ENCODE measurements at regions not wholly inside any gene's neighbourhood (a gene's known extent, or its start where the extent isn't known, plus 50 kb on each side); places are given as distances from the start of the nearest gene placed in this dataset.

DNA sequence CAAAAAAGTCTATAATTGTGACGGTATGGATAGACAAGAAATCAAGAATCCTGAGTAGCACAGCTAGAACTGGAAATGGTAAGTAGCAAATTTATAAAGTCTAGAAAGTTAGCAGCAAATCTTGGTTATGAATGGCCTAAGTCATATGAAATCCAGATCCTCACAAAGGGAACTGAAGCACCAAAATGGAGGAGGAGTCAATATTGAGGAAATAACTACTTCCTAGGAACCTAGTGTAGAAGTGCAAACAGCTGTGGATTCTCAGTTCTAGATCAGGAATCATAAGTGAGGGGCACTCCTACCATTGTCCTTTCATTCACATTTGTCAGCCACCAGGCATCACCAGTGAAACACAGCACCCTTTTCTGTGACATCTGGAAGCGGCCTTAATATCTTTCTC is 202.2 kb upstream of the DCN start:
- in situ Hi-C loops (cut with MboI; ENCODE audit: low sequenced_read_pairs), result no loop called here

DNA sequence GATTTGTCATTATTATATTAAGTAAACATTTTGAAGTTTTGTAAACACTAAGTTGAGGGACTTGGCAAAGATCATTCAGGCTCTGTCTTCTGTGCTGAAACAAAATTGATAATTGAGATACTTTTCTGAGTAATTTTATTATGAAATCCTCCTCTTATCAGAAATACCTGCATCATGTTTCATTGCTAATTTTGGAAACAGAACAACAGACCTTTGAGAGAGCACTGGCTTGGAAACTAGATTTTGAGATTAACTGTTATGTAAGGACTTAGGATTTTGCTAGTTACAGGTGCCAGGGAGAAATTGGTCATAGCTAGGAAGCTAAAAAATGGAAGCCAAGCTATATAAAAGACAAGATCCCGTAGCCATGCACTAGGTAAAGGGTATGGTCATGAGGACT is 201.7 kb upstream of the DCN start:
- in situ Hi-C loops (cut with MboI; ENCODE audit: low sequenced_read_pairs), result no loop called here

DNA sequence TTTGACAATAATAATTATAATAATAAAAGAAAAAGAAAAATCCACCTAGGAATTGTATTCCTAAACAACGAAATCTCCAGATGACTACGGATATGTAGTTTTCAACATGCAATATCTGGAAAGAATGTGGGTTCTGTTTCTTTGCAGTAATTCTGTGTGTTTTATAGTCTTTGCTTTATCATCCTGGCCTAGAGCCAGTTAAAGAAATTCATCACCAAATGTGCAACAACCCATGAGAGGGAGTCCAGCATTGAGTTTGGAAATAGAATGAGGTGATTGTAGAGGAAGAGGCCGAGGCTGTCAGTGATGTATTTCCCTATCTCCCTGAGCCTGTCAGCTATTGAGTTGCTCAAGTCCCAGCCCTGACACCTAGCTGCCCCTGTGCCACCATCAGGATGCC is 200.5 kb upstream of the DCN start:
- in situ Hi-C loops (cut with MboI; ENCODE audit: low sequenced_read_pairs), result no loop called here

GRCh38 chr12:91382081-91382543 is 199.5 kb upstream of the DCN start:
- in situ Hi-C loops (cut with MboI; ENCODE audit: low sequenced_read_pairs), result no loop called here

- in situ Hi-C loops (cut with MboI; ENCODE audit: low sequenced_read_pairs), result no loop called here
These were observed 198.7 kb upstream of the DCN start for GRCh38 chr12:91381309-91381804.

DNA sequence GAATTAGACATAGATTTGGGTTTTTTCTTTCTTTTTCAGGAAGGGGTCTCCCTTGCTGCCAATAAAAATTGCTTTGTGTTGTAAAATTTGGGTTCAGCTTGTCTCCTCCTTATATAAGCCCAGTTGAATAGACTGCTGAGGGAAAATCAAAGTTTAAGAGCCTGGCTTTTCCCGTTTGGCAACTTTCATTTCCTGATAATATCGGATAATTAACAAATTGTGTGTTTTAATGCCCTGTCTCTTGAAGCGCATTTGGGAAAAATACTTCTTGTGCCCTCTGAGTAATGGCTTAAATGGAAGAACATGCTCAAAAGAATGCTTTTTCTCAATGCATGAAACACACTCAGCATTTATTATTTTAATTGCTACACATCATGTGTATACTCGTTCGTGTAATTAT is 198.0 kb upstream of the DCN start:
- in situ Hi-C loops (cut with MboI; ENCODE audit: low sequenced_read_pairs), result no loop called here

GRCh38 chr12:91379051-91379775 is 196.6 kb upstream of the DCN start:
- in situ Hi-C loops (cut with MboI; ENCODE audit: low sequenced_read_pairs), result no loop called here

DNA sequence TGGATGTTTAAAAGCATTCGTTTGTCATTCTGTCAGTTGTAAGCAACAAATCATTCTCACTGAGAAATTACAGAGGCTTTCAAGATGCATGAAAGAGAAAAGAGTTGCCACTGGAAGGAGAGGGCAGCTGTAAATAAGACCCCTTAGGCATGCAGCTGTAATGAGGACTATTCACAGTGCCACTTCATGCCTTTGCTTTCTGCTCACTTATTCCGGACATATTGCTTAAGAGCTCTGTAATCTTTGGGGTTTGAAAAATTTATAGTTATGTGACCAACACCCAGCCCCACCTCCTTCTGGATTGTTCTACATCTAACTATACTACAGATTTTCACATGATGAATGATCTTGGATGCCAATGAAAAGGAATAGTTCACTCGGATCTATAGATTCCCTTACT is 194.8 kb upstream of the DCN start:
- in situ Hi-C loops (cut with MboI; ENCODE audit: low sequenced_read_pairs), result no loop called here

GRCh38 chr12:91373086-91373485 is 190.5 kb upstream of the DCN start:
- in situ Hi-C loops (cut with MboI; ENCODE audit: low sequenced_read_pairs), result no loop called here

- in situ Hi-C loops (cut with MboI; ENCODE audit: low sequenced_read_pairs), result no loop called here
These were observed 187.7 kb upstream of the DCN start for GRCh38 chr12:91370086-91370868.

DNA sequence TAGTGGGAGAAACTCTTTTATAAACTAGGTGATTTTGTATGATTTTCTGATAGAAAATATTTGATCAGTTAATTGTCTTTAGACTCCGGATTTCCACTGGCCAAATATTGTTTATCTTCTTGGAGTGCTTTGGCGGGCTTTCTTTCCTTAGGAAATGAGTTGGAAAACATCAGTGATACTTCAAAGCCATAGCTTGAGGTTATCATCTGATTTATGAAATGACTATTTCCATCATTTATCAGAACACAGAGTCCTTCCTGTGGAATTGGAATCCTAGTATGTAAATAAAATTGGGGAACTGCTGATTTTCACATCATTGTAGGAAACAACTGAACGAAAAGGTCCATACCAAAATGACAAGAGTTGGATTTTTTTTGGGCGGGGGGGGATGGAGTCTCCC is 186.0 kb upstream of the DCN start:
- in situ Hi-C loops (cut with MboI; ENCODE audit: low sequenced_read_pairs), result no loop called here

GRCh38 chr12:91367234-91367849 is 184.7 kb upstream of the DCN start:
- in situ Hi-C loops (cut with MboI; ENCODE audit: low sequenced_read_pairs), result no loop called here

DNA sequence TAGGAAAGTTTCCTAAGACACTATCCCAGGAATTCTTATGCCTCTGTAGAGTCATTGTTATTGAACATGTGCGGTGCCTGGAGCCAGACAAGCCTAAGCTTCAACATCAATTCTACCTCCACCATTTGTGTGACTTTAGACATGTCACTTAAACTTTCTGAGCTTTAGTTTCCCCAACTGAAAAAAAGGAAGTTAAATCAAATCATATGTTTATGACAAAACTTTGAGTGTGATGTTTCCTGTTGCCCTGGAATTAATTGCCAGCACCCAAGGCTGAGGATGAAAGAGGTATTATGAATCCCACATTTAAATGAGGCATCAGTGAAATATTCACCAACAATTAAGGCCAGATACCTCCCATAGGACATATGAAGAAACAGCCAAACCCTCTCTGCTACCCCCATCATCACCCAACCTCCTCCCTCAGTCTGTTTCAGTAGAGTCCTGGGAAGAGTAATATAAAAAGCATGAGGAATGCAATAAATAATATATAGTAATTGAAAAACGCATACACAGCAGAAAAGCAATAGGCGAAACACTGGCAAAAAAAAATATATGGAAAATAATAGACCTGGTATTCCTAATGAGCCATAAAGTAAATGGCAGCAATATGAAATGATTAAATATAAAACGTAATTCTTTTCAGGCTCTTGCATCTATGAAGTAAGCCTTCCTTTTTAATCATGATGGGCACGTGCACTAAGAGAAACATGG is 182.0 kb upstream of the DCN start:
- in situ Hi-C loops (cut with MboI; ENCODE audit: low sequenced_read_pairs), result no loop called here

DNA sequence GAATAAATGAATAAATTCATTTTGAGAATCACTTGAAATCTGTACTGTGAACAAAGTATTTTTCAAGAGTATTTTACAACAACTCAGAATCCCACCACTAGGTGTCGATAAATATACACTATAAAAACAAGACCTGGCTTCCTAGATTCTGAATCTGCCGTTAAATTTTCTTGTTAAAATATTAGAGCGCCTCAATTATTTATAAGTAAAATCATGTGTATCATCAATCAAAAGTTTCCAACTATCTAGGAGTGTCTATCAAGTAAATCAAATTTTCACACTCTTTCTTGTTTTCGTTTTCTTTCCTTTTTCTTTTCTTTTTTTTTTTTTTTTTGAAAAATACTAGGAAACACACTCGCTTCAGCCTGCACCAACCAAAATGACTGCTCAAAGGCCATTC is 179.2 kb upstream of the DCN start:
- in situ Hi-C loops (cut with MboI; ENCODE audit: low sequenced_read_pairs), result no loop called here

DNA sequence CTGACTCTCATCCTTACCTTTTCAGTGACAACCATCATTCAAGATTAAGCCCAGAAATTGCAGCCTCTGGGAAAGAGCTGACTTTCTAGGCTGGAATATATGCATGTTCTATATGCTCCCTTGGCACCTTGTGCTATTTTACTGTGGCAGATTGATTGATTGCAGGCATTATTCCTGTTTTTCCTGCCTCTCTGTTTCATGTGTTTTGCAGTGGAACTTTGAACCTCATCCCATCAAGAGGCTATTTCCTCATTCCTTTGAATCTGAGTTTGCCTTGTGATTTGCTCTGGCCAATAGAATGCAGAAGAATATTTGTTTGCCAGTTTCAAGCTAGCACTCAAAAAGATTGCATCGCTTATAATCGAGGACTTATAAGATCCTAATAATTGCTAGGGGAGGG is 174.8 kb upstream of the DCN start:
- in situ Hi-C loops (cut with MboI; ENCODE audit: low sequenced_read_pairs), result no loop called here

DNA sequence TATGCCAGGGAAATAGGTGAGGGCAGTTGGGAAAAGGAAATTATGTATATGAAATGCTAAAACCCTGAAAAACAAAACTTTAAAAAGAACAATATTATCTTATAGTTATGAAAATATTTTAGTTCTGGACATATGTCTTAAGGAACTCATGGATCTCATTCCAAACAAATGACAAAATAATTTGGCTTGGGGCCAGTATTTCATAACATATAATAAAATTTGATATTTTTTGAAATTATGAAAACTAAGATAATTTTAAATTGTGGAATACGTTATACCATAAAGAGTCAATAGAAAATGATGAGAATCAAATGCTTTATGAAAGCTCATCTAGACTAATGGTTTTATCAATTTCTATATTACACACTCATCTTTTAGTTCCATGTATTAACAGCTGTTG is 173.8 kb upstream of the DCN start:
- in situ Hi-C loops (cut with MboI; ENCODE audit: low sequenced_read_pairs), result no loop called here

DNA sequence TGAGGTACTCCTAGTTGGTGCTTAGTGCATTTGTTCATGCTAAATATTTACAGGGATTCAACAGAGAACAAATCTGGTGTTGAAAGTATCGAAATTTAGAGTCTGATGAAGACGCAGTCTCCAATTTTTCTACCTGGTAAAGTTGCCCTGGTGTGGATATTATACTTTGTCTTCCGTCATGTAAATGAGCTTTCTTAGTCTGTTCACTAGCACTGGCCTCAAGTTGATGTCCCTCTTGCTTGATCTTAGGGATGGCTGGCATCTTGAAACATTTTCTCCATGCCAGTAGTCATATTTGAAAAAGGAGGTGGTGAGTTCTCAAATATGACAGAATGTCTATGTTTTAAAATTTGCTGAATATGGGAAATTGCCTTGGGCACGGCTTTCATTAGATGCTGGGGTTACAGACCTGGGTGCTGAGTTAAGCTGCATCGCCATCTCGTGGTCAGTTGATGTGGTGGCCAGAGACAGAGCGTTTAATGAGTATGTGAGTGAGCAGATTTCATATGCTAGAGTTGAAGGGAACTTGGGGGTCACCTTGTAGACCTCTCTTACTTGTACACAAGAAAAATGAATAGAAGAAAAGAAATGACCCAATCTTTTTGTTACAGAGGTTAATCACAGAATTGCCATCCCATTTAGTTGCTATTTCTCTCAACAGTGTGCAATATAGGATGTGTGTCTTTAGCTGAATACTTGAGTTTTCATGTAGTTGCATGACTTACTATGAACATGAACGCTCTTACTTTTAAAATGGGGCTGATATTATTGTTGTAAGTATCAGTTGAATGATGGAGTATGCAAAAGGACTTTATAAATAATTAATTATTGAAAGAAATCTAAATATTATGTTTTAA is 172.8 kb upstream of the DCN start:
- in situ Hi-C loops (cut with MboI; ENCODE audit: low sequenced_read_pairs), result no loop called here

DNA sequence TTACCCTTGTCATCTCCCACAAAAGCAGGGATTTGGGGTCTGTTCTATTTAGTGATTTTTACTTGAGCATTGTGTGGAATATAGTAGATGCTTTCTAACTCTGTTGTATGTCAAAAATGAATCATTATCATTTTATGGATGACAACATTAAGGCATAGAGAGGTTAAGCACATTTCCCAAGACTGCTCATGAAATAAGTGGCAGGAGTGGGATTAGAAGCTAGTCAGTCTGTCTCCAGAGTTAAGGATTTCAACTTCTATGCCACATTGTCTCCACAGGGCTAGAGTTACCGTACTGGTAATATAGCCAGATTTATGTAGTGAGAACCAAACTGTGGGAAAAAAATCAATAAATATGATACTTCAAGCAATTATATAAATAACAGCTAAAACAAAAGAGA is 170.6 kb upstream of the DCN start:
- in situ Hi-C loops (cut with MboI; ENCODE audit: low sequenced_read_pairs), result no loop called here

DNA sequence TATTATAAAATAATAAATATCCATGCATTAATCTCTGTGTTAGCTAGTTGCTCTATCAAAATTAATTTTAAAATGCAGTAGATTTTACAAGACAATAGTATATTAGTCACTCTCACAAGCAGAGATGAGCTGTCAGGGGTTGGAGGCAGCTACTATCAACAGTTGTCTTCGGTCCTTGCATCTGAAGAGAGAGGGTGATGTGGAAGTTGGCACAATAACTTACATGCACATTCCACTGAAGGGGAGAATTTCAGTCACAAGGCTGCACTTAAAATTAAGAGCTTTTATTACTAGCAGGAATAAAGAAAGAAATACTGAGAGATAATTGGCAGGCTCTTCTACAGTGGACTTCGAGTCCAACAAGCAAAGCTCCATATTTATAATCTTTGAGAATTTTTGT is 166.9 kb upstream of the DCN start:
- in situ Hi-C loops (cut with MboI; ENCODE audit: low sequenced_read_pairs), result loop anchor here (25.0 kb wide), 1 partner anchor 387 kb away; the partner anchor contains the start of gene CCER1
